ENCODE measurements at regions not wholly inside any gene's neighbourhood (a gene's known extent, or its start where the extent isn't known, plus 50 kb on each side); places are given as distances from the start of the nearest gene placed in this dataset.

DNA sequence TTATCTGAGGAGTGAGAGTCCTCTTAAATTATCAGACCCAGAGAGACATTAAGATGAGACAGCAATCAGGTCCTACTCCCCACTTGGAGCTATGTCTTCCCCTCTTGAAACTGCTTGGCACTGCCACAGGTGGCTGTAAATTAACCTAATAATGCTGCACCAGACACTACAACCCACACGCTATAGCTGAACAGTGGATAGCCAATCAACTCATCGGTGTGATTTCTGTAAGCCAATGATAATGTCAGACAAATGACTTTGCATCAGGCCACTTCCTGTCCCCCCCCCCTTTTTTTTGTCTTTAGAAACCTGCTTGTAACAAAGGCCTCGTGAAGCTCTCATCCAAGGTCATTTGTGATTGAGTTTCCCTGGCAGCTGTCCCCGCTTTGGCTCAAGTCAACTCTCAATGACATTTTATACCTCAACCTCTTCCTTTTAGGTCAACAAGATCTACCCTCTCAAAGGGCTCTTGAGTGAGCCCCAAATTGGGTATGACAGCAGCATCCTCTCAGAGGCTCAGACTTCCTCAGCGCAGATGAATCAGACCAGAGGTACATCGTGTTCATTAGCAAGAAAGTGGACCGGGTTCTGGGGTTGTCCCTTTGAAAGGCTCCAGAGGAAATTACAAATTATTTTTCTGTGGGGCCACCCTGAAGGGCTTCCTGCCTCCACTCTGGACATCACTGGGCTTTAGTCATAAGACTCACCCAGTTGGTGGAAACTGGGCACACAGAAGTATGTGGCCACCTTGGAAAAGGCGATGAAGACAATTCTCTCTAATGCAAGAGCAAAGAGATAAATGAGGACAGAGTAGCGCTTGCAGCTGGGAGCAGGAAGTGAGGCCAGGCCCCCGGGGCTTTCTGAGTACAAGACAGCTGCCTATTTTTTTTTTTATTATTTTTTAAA lies 73.6 kb downstream of the COPS8 start:
- ATAC-seq (peak in 7 of 8 donors; percentile 11 to 39 (median 22)), DNase-seq (peak in 1 of 2 donors; percentile 38)
- 56 to 61% methylated on average over 10 of the region's 10 CpGs for WGBS, 2 donors
- Histone ChIP-seq H3K4me1 (peaks cover 0 to 49% (median 13%) of the 10 kb centered on the region in 9 donors), H3K36me3 (no peaks in the 10 kb centered on the region), H3K9me3 (peaks cover 0 to 4% (median 0%) of the 10 kb centered on the region in 11 donors), H3K4me3 (no peak overlapping the region), H3K27ac (peak overlapping the region; percentile 50 to 85 (median 80)), H3K27me3 (peaks cover 0 to 7% (median 0%) of the 10 kb centered on the region in 7 donors)
- intact Hi-C loops (cut with DNase I), result loop anchor here in 5 of 10 donors (5.0 to 10.0 kb wide), 5 partner anchors 166 to 416 kb away; partner anchors contain the start of gene COL6A3 (in 1 of the 5)
- TF ChIP-seq, protein P1, sequence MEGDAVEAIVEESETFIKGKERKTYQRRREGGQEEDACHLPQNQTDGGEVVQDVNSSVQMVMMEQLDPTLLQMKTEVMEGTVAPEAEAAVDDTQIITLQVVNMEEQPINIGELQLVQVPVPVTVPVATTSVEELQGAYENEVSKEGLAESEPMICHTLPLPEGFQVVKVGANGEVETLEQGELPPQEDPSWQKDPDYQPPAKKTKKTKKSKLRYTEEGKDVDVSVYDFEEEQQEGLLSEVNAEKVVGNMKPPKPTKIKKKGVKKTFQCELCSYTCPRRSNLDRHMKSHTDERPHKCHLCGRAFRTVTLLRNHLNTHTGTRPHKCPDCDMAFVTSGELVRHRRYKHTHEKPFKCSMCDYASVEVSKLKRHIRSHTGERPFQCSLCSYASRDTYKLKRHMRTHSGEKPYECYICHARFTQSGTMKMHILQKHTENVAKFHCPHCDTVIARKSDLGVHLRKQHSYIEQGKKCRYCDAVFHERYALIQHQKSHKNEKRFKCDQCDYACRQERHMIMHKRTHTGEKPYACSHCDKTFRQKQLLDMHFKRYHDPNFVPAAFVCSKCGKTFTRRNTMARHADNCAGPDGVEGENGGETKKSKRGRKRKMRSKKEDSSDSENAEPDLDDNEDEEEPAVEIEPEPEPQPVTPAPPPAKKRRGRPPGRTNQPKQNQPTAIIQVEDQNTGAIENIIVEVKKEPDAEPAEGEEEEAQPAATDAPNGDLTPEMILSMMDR (IDR thresholded peaks at IDR 0.05), result no peak

DNA sequence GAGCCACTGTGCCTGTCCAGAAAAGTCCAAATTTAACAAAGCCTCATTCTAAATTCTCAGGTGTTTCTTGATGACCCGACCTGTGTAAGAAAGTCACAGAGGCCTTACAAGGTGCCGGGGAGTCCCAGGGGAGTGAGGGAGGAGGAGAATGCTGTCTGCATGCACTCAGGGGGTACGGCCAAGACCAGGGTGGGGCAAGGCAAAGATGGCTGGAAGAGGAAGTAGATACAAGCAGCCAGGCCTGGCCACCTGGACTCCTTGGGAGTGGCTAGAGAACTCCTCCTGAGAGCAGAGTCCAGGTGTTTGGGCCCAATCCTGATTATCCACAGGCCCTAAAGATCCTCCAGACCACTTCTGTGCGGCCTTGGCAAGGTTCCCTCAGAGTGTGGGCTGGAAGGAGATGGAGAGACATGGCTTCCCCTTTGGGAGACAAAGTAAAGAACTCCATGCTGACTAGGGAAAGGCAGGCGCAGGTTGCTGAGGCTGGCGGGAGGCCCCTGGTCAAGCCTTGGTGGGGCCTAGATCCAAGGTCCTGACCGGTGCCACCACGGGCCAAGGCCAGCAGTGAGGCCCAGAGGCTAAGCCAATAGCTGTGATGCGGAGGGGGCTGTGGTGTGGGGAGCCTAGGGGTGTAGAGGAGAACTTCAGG lies 74.7 kb downstream of the COPS8 start:
- WGBS, 2 donors, result 89 to 91% methylated on average over 9 of the region's 9 CpGs

DNA sequence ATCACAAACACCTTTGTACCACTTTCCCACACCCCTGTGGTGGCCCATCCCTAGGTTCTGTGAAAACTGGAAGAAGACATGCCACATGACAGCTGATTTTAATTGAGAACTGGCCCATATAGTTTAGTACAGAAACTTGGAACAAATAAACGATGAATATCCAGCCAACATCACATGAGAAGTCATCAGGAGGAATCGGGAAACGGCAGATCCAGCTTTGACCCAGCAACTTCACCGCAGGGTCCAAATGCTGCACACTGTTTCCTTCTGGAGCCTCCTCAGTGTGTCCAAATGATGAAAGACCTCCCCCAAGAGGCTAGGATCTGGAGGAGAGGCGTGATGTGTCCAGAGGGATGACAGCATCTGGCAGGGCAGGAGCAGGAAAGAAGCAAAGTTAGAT lies 75.5 kb downstream of the COPS8 start:
- intact Hi-C loops (cut with DNase I), result loop anchor here in 5 of 10 donors (5.0 to 10.0 kb wide), 3 partner anchors 154 to 251 kb away; partner anchors contain the start of gene COL6A3 (in 1 of the 5)
- TF ChIP-seq, protein P1 (IDR thresholded peaks at IDR 0.05), result no peak
- 71 to 75% methylated on average over 5 of the region's 5 CpGs for WGBS, 2 donors
- peak; percentile 63 to 86 (median 80) for ATAC-seq
- Histone ChIP-seq H3K9me3 (peaks cover 0 to 4% (median 0%) of the 10 kb centered on the region in 11 donors), H3K36me3 (no peaks in the 10 kb centered on the region), H3K27me3 (peaks cover 0 to 4% (median 0%) of the 10 kb centered on the region in 7 donors), H3K4me3 (no peak overlapping the region), H3K4me1 (peaks cover 0 to 39% (median 7%) of the 10 kb centered on the region in 9 donors), H3K27ac (peak overlapping the region in 9 of 10 donors; percentile 70 to 85 (median 80))
- DNase-seq, result peak; percentile 39 to 57

More for the DNA sequence above, 74.7 kb downstream of the COPS8 start:
- Histone ChIP-seq H3K27ac (peak overlapping the region; percentile 50 to 85 (median 80)), H3K4me1 (peaks cover 0 to 47% (median 13%) of the 10 kb centered on the region in 9 donors), H3K27me3 (peaks cover 0 to 7% (median 0%) of the 10 kb centered on the region in 7 donors), H3K36me3 (no peaks in the 10 kb centered on the region), H3K4me3 (no peak overlapping the region), H3K9me3 (peaks cover 0 to 4% (median 0%) of the 10 kb centered on the region in 11 donors)
- peak in 2 of 8 donors; percentile 11 to 25 for ATAC-seq
- TF ChIP-seq, protein P1 (IDR thresholded peaks at IDR 0.05), result no peak
- intact Hi-C loops (cut with DNase I), result loop anchor here in 5 of 10 donors (5.0 to 10.0 kb wide), 3 partner anchors 154 to 252 kb away; partner anchors contain the start of gene COL6A3 (in 1 of the 5)
- no peak for DNase-seq

DNA sequence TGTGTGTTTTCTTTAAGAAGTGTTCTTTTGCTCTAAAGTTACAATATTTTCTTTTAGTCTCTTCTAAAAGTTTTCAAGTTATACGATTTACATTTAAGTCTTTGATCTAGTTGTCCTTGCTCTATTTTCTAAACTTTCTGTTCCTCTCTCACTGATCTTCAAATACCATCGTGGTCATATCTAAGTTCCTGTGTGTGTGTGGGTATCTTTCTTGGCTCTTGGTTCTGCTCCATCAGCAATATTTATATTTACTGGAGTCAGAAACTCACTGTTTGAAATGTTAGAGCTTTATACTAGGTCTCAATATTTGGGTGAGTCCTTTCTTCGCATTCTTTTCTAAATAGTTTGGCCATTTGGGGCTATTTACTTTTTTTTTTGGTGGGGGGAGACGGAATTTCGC lies 77.3 kb downstream of the COPS8 start:
- no peak for DNase-seq
- TF ChIP-seq, protein P1 (IDR thresholded peaks at IDR 0.05), result no peak
- H3K27me3 ChIP-seq, result no peaks in the 10 kb centered on the region
- 80 to 87% methylated on average over 5 of the region's 5 CpGs for WGBS, 2 donors
- peaks cover 0 to 29% (median 6%) of the 10 kb centered on the region in 9 donors for H3K4me1 ChIP-seq
- no peak for ATAC-seq
- peaks cover 0 to 8% (median 0%) of the 10 kb centered on the region in 11 donors for H3K9me3 ChIP-seq
- peak overlapping the region in 3 of 10 donors; percentile 15 to 75 (median 70) for H3K27ac ChIP-seq
- H3K36me3 ChIP-seq, result no peaks in the 10 kb centered on the region
- intact Hi-C loops (cut with DNase I), result loop anchor here in 5 of 10 donors (5.0 to 10.0 kb wide), 3 partner anchors 152 to 249 kb away; partner anchors contain the start of gene COL6A3 (in 1 of the 5)
- H3K4me3 ChIP-seq, result no peak overlapping the region

Data from heart right ventricle (tissue), 16 donors.